Panc1 (cell line): ENCODE measurements at regions not wholly inside any gene's neighbourhood (a gene's known extent, or its start where the extent isn't known, plus 50 kb on each side); places are given as distances from the start of the nearest gene placed in this dataset.

ENCODE experiments used
- ATAC-seq: fragments of 200-7000 bp; cut with Tn5 transposase; 2 replicates; pipeline ENCODE4 v1.9.1; 2020; ENCODE audit warnings: mild to moderate bottlenecking, moderate library complexity
- BruUV-seq: library from RNA; stranded (reverse); fragments of 400-500 nt; replicated peaks from 2 replicates; lab custom pipeline; 2021; lab: Mats Ljungman, UMichigan
- CTCF ChIA-PET: fragments of 300-600 bp; sonication (Branson Sonifier 250); formaldehyde crosslinking; loops from one replicate; lab custom pipeline; 2022; ENCODE audit warnings: antibody characterized with exemption; lab: Charles Lee
- POLR2A ChIA-PET: fragments of 300-600 bp; sonication (Branson Sonifier 250); formaldehyde crosslinking; loops from one replicate; lab custom pipeline; 2022; ENCODE audit warnings: antibody characterized with exemption; lab: Charles Lee
- DNase-seq: peaks from one replicate; pipeline ENCODE4 v3.0.0-alpha.2; 2010; ENCODE audit warnings: low read depth, low spot score
- H3K27ac ChIP-seq: 2 replicates; pipeline ENCODE4 v1.5.1; 2011; ENCODE audit warnings: mild to moderate bottlenecking, low read length, inconsistent platforms
- H3K27me3 ChIP-seq: fragments of 200-500 bp; sonication (Bioruptor generic); 2 replicates; pipeline ENCODE4 v1.6.0; 2014; ENCODE audit warnings: low read length, inconsistent platforms; ENCODE audit not compliant: control insufficient read depth, insufficient read depth
- H3K36me3 ChIP-seq: fragments of 200-500 bp; sonication (Bioruptor generic); 2 replicates; pipeline ENCODE4 v1.5.1; 2014; ENCODE audit warnings: inconsistent platforms, mild to moderate bottlenecking, low read length, moderate library complexity; ENCODE audit not compliant: control insufficient read depth, insufficient read depth
- H3K4me1 ChIP-seq: 2 replicates; pipeline ENCODE4 v1.5.1; 2011; ENCODE audit warnings: inconsistent platforms, mild to moderate bottlenecking, low read length, moderate library complexity; ENCODE audit not compliant: control insufficient read depth, insufficient read depth
- H3K4me3 ChIP-seq, 2 experiments: 2 replicates each; pipeline ENCODE4 v1.5.1; 2011 to 2012; ENCODE audit warnings: low read depth in 2 of 2, low read length in 2 of 2, mild to moderate bottlenecking in 2 of 2, inconsistent platforms in 1 of 2, moderate library complexity in 1 of 2
- H3K9me3 ChIP-seq: fragments of 200-500 bp; sonication (Bioruptor generic); 2 replicates; pipeline ENCODE4 v1.5.1; 2014; ENCODE audit warnings: low read depth, mild to moderate bottlenecking, inconsistent platforms, low read length, moderate library complexity; ENCODE audit not compliant: control insufficient read depth, insufficient read depth
- CTCF ChIP-seq: fragments of 450-650 bp; IDR thresholded peaks from 2 replicates; pipeline ENCODE4 v1.5.1; 2017; ENCODE audit warnings: mild to moderate bottlenecking
- POLR2AphosphoS5 ChIP-seq: IDR thresholded peaks from 2 replicates; pipeline ENCODE4 v1.6.1; 2012; ENCODE audit warnings: mild to moderate bottlenecking, low read depth, low read length, moderate library complexity
- REST ChIP-seq, 2 experiments: IDR thresholded peaks; 2 replicates each; pipeline ENCODE4 v1.6.1; 2011 to 2012; ENCODE audit warnings: low read depth in 2 of 2, control low read depth in 1 of 2, low read length in 1 of 2, mild to moderate bottlenecking in 1 of 2, moderate library complexity in 1 of 2; ENCODE audit not compliant: insufficient read depth in 1 of 2
- SIN3A ChIP-seq: IDR thresholded peaks from 2 replicates; pipeline ENCODE4 v1.6.1; 2012; ENCODE audit warnings: low read depth, mild to moderate bottlenecking, low read length, moderate library complexity, borderline replicate concordance; ENCODE audit not compliant: insufficient read depth
- TCF7L2 ChIP-seq: IDR thresholded peaks from 2 replicates; pipeline ENCODE4 v1.6.1; 2011; ENCODE audit warnings: mild to moderate bottlenecking, low read depth, low read length, inconsistent platforms
- in situ Hi-C: cut with HindIII; loops from 2 replicates; pipeline ENCODE4 v1.10.0; 2016; ENCODE audit warnings: low sequenced_read_pairs, low pct_unique_long_range_greater_than_20kb
- intact Hi-C: fragments of 100-400 bp; cut with micrococcal nuclease; formaldehyde crosslinking; loops from one replicate; pipeline ENCODE4 v1.10.0; 2022; ENCODE audit not compliant: unreplicated experiment

- DNase-seq (no peak), ATAC-seq (no peak)
- TF ChIP-seq TCF7L2 (no peak), POLR2AphosphoS5 (no peak), REST (IDR thresholded peaks at IDR 0.05; ENCODE audit: insufficient read depth in 1 of 2, low read depth in 2 of 2, low read length in 1 of 2) (no peak), CTCF (no peak), SIN3A (no peak)
- Histone ChIP-seq H3K36me3 (no peaks in the 10 kb centered on the region), H3K27me3 (no peaks in the 10 kb centered on the region), H3K27ac (no peak overlapping the region), H3K4me3 (no peak overlapping the region), H3K4me1 (no peaks in the 10 kb centered on the region), H3K9me3 (no peaks in the 10 kb centered on the region)
- POLR2A ChIA-PET = no interaction called here
- CTCF ChIA-PET = no interaction called here
- intact Hi-C loops = no loop called here
- BruUV-seq = no TSS peak
- in situ Hi-C loops = no loop called here
Observed at GRCh38 chr4:135227842-135228241, 1026.3 kb upstream of the PABPC4L start.

GRCh38 chr4:135225551-135225950 is 1024.0 kb upstream of the PABPC4L start:
- ChIA-PET POLR2A (no interaction called here), CTCF (no interaction called here)
- no TSS peak for BruUV-seq
- no peak overlapping the region for H3K4me3 ChIP-seq
- no peak overlapping the region for H3K27ac ChIP-seq
- no peaks in the 10 kb centered on the region for H3K4me1 ChIP-seq
- H3K36me3 ChIP-seq = no peaks in the 10 kb centered on the region
- intact Hi-C loops = no loop called here
- TF ChIP-seq CTCF = no peak
- TF ChIP-seq TCF7L2 = no peak
- no peak for TF ChIP-seq SIN3A
- no peak for TF ChIP-seq POLR2AphosphoS5
- no peak for TF ChIP-seq REST (IDR thresholded peaks at IDR 0.05; ENCODE audit: insufficient read depth in 1 of 2, low read depth in 2 of 2, low read length in 1 of 2)
- in situ Hi-C loops = no loop called here
- H3K27me3 ChIP-seq = no peaks in the 10 kb centered on the region
- DNase-seq (no peak), ATAC-seq (no peak)
- H3K9me3 ChIP-seq = no peaks in the 10 kb centered on the region
